CD4-positive, alpha-beta T cell (primary cell): ENCODE measurements at regions not wholly inside any gene's neighbourhood (a gene's known extent, or its start where the extent isn't known, plus 50 kb on each side); places are given as distances from the start of the nearest gene placed in this dataset.

ENCODE experiments used
- ATAC-seq: fragments of 200-7000 bp; cut with Tn5 transposase; one replicate; pipeline ENCODE4 v1.10.0; 2022; ENCODE audit warnings: mild to moderate bottlenecking; ENCODE audit not compliant: poor library complexity
- CTCF ChIA-PET: fragments of 350-600 bp; sonication (Branson Sonifier 250); formaldehyde crosslinking; loops from one replicate; lab custom pipeline; 2021; ENCODE audit warnings: antibody characterized with exemption, inconsistent platforms; lab: Charles Lee
- POLR2A ChIA-PET: fragments of 350-600 bp; sonication (Branson Sonifier 250); formaldehyde crosslinking; loops from one replicate; lab custom pipeline; 2021; ENCODE audit warnings: antibody characterized with exemption, inconsistent platforms; lab: Charles Lee
- DNase-seq, 14 experiments: peaks; one replicate each; pipeline ENCODE4 v3.0.0-alpha.2; 2013 to 2020; ENCODE audit warnings: mixed read lengths in 2 of 14
- H3K27ac ChIP-seq, 2 donors: one replicate each; pipeline versions ENCODE4 v1.5.1 to v1.7.0; 2013; ENCODE audit warnings: low read length in 2 of 2, low read depth in 1 of 2, mild to moderate bottlenecking in 1 of 2
- H3K27me3 ChIP-seq, 2 experiments: 1 replicate in 1 of 2; 2 replicates in 1 of 2; pipeline versions ENCODE4 v1.6.1 to v1.7.0; 2013; ENCODE audit warnings: low read length in 2 of 2, control low read depth in 1 of 2, mild to moderate bottlenecking in 1 of 2, moderate library complexity in 1 of 2; ENCODE audit not compliant: insufficient read depth in 2 of 2, control insufficient read depth in 1 of 2
- H3K36me3 ChIP-seq: one replicate; pipeline ENCODE4 v1.6.1; 2013; ENCODE audit warnings: low read length, control low read depth; ENCODE audit not compliant: insufficient read depth
- H3K4me1 ChIP-seq: one replicate; pipeline ENCODE4 v1.6.1; 2013; ENCODE audit warnings: low read length, control low read depth; ENCODE audit not compliant: insufficient read depth
- H3K4me3 ChIP-seq: one replicate; pipeline ENCODE4 v1.5.1; 2013; ENCODE audit warnings: mild to moderate bottlenecking, low read length, moderate library complexity
- H3K9me3 ChIP-seq, 2 experiments: 1 replicate in 1 of 2; 2 replicates in 1 of 2; pipeline versions ENCODE4 v1.6.1 to v1.7.0; 2013; ENCODE audit warnings: low read length in 2 of 2, mild to moderate bottlenecking in 2 of 2, control low read depth in 1 of 2, moderate library complexity in 1 of 2; ENCODE audit not compliant: control insufficient read depth in 1 of 2, insufficient read depth in 1 of 2
- H3K27ac Mint-ChIP-seq: one replicate; pipeline ENCODE4 v1.8.0; 2020; ENCODE audit warnings: mixed read lengths
- H3K27me3 Mint-ChIP-seq: one replicate; pipeline ENCODE4 v1.8.0; 2021; ENCODE audit warnings: mixed read lengths
- H3K36me3 Mint-ChIP-seq: one replicate; pipeline ENCODE4 v1.8.0; 2021; ENCODE audit warnings: low read depth, mixed read lengths
- H3K4me1 Mint-ChIP-seq: one replicate; pipeline ENCODE4 v1.8.0; 2021; ENCODE audit warnings: low read depth, mixed read lengths
- H3K4me3 Mint-ChIP-seq: one replicate; pipeline ENCODE4 v1.8.0; 2020; ENCODE audit warnings: mild to moderate bottlenecking, mixed read lengths
- H3K9me3 Mint-ChIP-seq: one replicate; pipeline ENCODE4 v1.8.0; 2020; ENCODE audit warnings: mixed read lengths
- intact Hi-C, 2 experiments: fragments of 100-400 bp; cut with DNase I in 1 of 2; cut with micrococcal nuclease in 1 of 2; formaldehyde crosslinking; loops; one replicate each; pipeline versions ENCODE4 v1.15.1 to v1.9.0; 2023 to 2025; cut with DNase I, micrococcal nuclease
- TF ChIP-seq, protein P1 (sequence below): fragments of 200-600 bp; IDR thresholded peaks from one replicate; pipeline ENCODE4 v1.8.0; 2022; ENCODE audit warnings: antibody characterized with exemption, mild to moderate bottlenecking

DNA sequence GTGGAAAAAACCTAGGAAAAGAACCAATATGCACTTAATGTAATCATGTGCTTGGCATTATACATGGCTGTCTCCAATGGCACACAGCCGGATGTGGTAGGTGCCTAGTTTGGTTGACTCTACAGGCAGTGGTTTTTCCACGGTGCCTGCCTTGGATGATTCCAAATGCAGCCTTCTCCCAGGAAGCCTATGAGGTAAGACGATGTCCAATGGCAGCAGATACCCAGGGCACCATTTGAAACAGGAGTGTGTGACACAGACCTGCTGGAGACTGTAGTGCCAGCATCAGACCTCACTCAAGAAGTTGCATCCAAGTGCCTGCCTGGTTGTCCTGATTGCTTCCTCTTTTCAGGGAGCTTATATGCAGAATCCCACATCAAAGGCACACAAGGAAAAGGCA lies 88.0 kb upstream of the VASH1 start:
- ChIA-PET CTCF (no interaction called here), POLR2A (no interaction called here)
- Histone ChIP-seq H3K27ac (no peak overlapping the region), H3K9me3 (peaks cover 0 to 12% of the 10 kb centered on the region in 2 experiments), H3K36me3 (no peaks in the 10 kb centered on the region), H3K4me3 (no peak overlapping the region), H3K27me3 (peaks cover 3 to 6% of the 10 kb centered on the region in 2 experiments), H3K4me1 (no peaks in the 10 kb centered on the region)
- intact Hi-C loops = no loop called here
- Mint-ChIP-seq H3K9me3 (peaks cover 4% of the 10 kb centered on the region), H3K4me3 (no peak overlapping the region), H3K4me1 (no peaks in the 10 kb centered on the region), H3K27ac (no peak overlapping the region), H3K36me3 (no peaks in the 10 kb centered on the region), H3K27me3 (peaks cover 30% of the 10 kb centered on the region)
- DNase-seq (no peak), ATAC-seq (no peak)
- TF ChIP-seq, protein P1, sequence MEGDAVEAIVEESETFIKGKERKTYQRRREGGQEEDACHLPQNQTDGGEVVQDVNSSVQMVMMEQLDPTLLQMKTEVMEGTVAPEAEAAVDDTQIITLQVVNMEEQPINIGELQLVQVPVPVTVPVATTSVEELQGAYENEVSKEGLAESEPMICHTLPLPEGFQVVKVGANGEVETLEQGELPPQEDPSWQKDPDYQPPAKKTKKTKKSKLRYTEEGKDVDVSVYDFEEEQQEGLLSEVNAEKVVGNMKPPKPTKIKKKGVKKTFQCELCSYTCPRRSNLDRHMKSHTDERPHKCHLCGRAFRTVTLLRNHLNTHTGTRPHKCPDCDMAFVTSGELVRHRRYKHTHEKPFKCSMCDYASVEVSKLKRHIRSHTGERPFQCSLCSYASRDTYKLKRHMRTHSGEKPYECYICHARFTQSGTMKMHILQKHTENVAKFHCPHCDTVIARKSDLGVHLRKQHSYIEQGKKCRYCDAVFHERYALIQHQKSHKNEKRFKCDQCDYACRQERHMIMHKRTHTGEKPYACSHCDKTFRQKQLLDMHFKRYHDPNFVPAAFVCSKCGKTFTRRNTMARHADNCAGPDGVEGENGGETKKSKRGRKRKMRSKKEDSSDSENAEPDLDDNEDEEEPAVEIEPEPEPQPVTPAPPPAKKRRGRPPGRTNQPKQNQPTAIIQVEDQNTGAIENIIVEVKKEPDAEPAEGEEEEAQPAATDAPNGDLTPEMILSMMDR = no peak

DNA sequence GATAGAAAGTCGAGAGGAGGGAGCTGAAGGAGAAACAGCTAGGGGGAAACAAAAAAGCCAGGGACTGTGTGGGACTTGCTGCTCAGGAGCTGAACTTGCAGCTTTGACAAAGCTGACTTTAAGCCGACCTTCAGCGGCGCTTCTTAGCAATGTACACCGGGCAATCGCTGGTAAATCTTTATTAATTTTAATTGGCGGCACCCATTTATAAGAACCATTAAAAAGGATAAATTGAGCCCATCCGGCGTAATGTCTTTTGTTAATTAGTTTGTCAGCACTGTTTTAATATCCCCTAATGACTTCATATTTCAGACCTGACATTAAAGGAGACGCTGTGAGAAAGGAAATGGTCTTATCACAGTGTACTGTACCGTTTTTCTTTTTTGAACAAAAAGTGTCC lies 86.2 kb upstream of the VASH1 start:
- intact Hi-C loops = no loop called here

DNA sequence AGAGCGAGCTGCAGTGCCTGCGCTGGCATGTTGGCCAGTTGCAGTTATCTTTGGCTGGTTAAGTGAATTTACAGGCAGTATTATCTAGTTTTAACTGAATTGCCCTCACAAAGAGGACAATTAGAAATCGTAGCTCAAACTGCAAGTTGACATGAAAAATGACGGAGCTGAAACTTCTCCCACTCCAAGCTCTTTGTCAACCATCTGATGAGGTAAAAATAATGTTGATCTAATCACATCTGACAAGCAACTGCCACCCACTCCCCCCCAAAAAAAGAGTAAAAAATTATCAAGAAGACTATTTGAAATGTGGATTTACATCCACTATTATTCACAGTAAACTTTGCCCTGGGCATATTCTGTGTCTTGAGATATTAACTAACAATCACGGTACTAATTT lies 84.7 kb upstream of the VASH1 start:
- POLR2A ChIA-PET = no interaction called here
- Histone ChIP-seq H3K36me3 (no peaks in the 10 kb centered on the region), H3K4me3 (no peak overlapping the region), H3K9me3 (no peaks in the 10 kb centered on the region), H3K27ac (no peak overlapping the region), H3K4me1 (no peaks in the 10 kb centered on the region), H3K27me3 (peaks cover 3 to 6% of the 10 kb centered on the region in 2 experiments)
- Mint-ChIP-seq H3K4me3 (no peak overlapping the region), H3K36me3 (no peaks in the 10 kb centered on the region), H3K27me3 (peaks cover 22% of the 10 kb centered on the region), H3K9me3 (peaks cover 7% of the 10 kb centered on the region), H3K27ac (no peak overlapping the region), H3K4me1 (no peaks in the 10 kb centered on the region)
- DNase-seq = no peak
- CTCF ChIA-PET = no interaction called here
- TF ChIP-seq, protein P1 = no peak
- intact Hi-C loops = no loop called here
- ATAC-seq = no peak

More for the DNA sequence above, 86.2 kb upstream of the VASH1 start:
- Histone ChIP-seq H3K9me3 (no peaks in the 10 kb centered on the region), H3K27ac (no peak overlapping the region), H3K27me3 (peaks cover 3 to 6% of the 10 kb centered on the region in 2 experiments), H3K36me3 (no peaks in the 10 kb centered on the region), H3K4me3 (no peak overlapping the region), H3K4me1 (no peaks in the 10 kb centered on the region)
- no peaks in the 10 kb centered on the region for H3K4me1 Mint-ChIP-seq
- POLR2A ChIA-PET = no interaction called here
- ATAC-seq (no peak), DNase-seq (no peak)
- TF ChIP-seq, protein P1 = no peak
- CTCF ChIA-PET = no interaction called here
- H3K9me3 Mint-ChIP-seq = no peaks in the 10 kb centered on the region
- peaks cover 23% of the 10 kb centered on the region for H3K27me3 Mint-ChIP-seq
- no peak overlapping the region for H3K27ac Mint-ChIP-seq
- H3K36me3 Mint-ChIP-seq = no peaks in the 10 kb centered on the region
- no peak overlapping the region for H3K4me3 Mint-ChIP-seq
